ENCODE measurements at regions not wholly inside any gene's neighbourhood (a gene's known extent, or its start where the extent isn't known, plus 50 kb on each side); places are given as distances from the start of the nearest gene placed in this dataset.
A peak's percentile ranks its signal among the peaks of the same experiment; 100 is the strongest.

DNA sequence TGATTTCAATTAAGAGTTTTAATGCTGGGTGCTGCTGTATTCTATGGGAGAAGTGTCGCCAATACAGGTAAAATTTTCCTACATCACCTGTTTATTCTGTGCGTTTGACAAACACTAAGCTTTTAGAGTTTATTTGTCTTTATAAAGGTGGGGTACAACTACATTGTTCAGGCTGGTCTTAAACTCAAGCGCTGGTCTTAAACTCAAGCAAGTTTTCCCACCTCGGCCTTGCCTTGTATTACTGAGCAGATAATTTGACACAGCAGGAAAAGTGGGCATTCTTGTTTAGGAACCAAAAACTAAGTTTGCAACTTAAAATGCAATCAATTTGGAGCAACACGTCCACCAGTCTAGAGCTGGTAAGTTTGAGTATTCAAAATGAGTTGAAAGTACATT is 112.9 kb upstream of the BTN3A2 start:
- no peak for DNase-seq (ENCODE audit: extremely low spot score)
- POLR2A ChIA-PET: interaction anchor here (2.4 to 4.2 kb wide), 5 partner anchors 17 to 95 kb away, joined by 12 to 48 read pairs (median 22); a partner anchor contains a TSS
- CTCF ChIA-PET: no interaction called here
- TF ChIP-seq FOXK2 (IDR thresholded peaks at IDR 0.05) (no peak), CTBP1 (IDR thresholded peaks at IDR 0.05; ENCODE audit: borderline replicate concordance) (no peak), LEF1 (IDR thresholded peaks at IDR 0.05; ENCODE audit: borderline replicate concordance) (no peak), FOXM1 (IDR thresholded peaks at IDR 0.05; ENCODE audit: borderline replicate concordance) (no peak), TARDBP (IDR thresholded peaks at IDR 0.05) (no peak), L3MBTL2 (conservative IDR thresholded peaks at IDR 0.05) (no peak), SP1 (IDR thresholded peaks at IDR 0.05) (no peak), ARNT (IDR thresholded peaks at IDR 0.05) (no peak), SUZ12 (IDR thresholded peaks at IDR 0.05) (no peak), ELF4 (IDR thresholded peaks at IDR 0.05) (no peak), BHLHE40 (IDR thresholded peaks at IDR 0.05; ENCODE audit: borderline replicate concordance) (no peak), HDGF (IDR thresholded peaks at IDR 0.05; ENCODE audit: borderline replicate concordance) (no peak), NFRKB (IDR thresholded peaks at IDR 0.05) (no peak), FOXA1 (IDR thresholded peaks at IDR 0.05) (no peak), ZNF384 (IDR thresholded peaks at IDR 0.05) (no peak)
- TF ChIP-seq, protein P1, sequence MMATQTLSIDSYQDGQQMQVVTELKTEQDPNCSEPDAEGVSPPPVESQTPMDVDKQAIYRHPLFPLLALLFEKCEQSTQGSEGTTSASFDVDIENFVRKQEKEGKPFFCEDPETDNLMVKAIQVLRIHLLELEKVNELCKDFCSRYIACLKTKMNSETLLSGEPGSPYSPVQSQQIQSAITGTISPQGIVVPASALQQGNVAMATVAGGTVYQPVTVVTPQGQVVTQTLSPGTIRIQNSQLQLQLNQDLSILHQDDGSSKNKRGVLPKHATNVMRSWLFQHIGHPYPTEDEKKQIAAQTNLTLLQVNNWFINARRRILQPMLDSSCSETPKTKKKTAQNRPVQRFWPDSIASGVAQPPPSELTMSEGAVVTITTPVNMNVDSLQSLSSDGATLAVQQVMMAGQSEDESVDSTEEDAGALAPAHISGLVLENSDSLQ (IDR thresholded peaks at IDR 0.05): no peak

DNA sequence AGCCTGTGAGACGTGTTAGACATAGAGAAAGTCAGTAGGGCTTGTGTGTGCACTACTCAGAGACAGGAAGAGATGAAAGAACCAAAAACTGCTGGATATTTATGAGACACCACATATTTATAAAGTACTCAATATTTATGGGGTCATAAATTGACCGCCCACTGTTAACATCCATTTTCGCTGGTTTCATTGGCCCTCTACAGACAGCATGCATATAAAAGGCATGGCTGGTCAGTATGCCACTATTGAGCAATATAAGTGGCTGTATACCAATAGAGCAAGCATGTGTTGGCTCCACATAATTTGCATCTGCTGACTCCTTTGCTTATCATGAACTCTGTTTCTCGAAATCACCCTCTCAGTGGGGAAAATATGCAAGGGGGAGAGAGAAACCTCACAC is 110.3 kb upstream of the BTN3A2 start:
- CTCF ChIA-PET: no interaction called here
- POLR2A ChIA-PET: interaction anchor here (0.6 kb wide), 1 partner anchor 9 kb away, joined by 3 read pairs; no protein-coding TSS in a partner anchor
- TF ChIP-seq FOXA1 (IDR thresholded peaks at IDR 0.05): no peak
- no peak for TF ChIP-seq SUZ12 (IDR thresholded peaks at IDR 0.05)
- TF ChIP-seq BHLHE40 (IDR thresholded peaks at IDR 0.05; ENCODE audit: borderline replicate concordance): no peak
- TF ChIP-seq L3MBTL2 (conservative IDR thresholded peaks at IDR 0.05): no peak
- no peak for TF ChIP-seq HDGF (IDR thresholded peaks at IDR 0.05; ENCODE audit: borderline replicate concordance)
- peak; percentile 61 for TF ChIP-seq ARNT (IDR thresholded peaks at IDR 0.05)
- peak; percentile 54; the same call in 1 of the 2 replicates for TF ChIP-seq CTBP1 (IDR thresholded peaks at IDR 0.05; ENCODE audit: borderline replicate concordance)
- no peak for TF ChIP-seq LEF1 (IDR thresholded peaks at IDR 0.05; ENCODE audit: borderline replicate concordance)
- no peak for TF ChIP-seq SP1 (IDR thresholded peaks at IDR 0.05)
- TF ChIP-seq ELF4 (IDR thresholded peaks at IDR 0.05): no peak
- TF ChIP-seq TARDBP (IDR thresholded peaks at IDR 0.05): no peak
- no peak for TF ChIP-seq FOXM1 (IDR thresholded peaks at IDR 0.05; ENCODE audit: borderline replicate concordance)
- TF ChIP-seq ZNF384 (IDR thresholded peaks at IDR 0.05): no peak
- TF ChIP-seq NFRKB (IDR thresholded peaks at IDR 0.05): no peak
- TF ChIP-seq FOXK2 (IDR thresholded peaks at IDR 0.05): no peak
- TF ChIP-seq, protein P1 (IDR thresholded peaks at IDR 0.05): peak; percentile 68
- DNase-seq (ENCODE audit: extremely low spot score): no peak

DNA sequence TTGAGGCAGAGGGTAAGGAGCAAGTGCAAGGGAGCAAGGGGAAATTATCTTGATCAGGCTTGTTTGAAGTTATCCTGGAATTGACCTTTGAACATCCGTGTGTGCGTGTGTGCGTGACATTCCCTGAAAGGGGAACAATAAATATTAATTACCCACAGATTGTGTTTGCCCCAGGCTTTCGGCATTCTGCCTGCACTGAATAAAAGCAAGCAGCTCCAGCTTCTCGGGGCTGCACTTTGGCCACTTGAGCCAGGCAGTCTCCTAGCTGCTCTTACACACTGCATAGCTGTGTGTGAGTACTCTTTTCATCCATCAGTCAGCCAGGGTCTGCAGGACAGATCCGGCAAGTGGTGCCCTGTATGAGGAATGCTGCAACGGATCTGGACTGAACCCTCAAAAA is 107.7 kb upstream of the BTN3A2 start:
- ChIA-PET POLR2A (interaction anchor here (1.4 to 1.6 kb wide), 2 partner anchors 27 to 53 kb away, joined by 3 to 6 read pairs; a partner anchor contains a TSS), CTCF (no interaction called here)
- no peak for DNase-seq (ENCODE audit: extremely low spot score)
- no peak for TF ChIP-seq FOXK2 (IDR thresholded peaks at IDR 0.05)
- TF ChIP-seq SUZ12 (IDR thresholded peaks at IDR 0.05): no peak
- no peak for TF ChIP-seq HDGF (IDR thresholded peaks at IDR 0.05; ENCODE audit: borderline replicate concordance)
- TF ChIP-seq CTBP1 (IDR thresholded peaks at IDR 0.05; ENCODE audit: borderline replicate concordance): no peak
- TF ChIP-seq BHLHE40 (IDR thresholded peaks at IDR 0.05; ENCODE audit: borderline replicate concordance): no peak
- no peak for TF ChIP-seq ARNT (IDR thresholded peaks at IDR 0.05)
- no peak for TF ChIP-seq NFRKB (IDR thresholded peaks at IDR 0.05)

- POLR2A ChIA-PET: interaction anchor here (1.4 to 5.1 kb wide), 2 partner anchors 8 to 54 kb away, joined by 6 to 19 read pairs; a partner anchor contains a TSS
- no peak for TF ChIP-seq L3MBTL2 (conservative IDR thresholded peaks at IDR 0.05)
- CTCF ChIA-PET: interaction anchor here (0.7 kb wide), 1 partner anchor 17 kb away, joined by 3 read pairs; no protein-coding TSS in a partner anchor
- DNase-seq (ENCODE audit: extremely low spot score): no peak
Observed at GRCh38 chr6:26258212-26258977, 106.6 kb upstream of the BTN3A2 start.

GRCh38 chr6:26260110-26260637 is 104.8 kb upstream of the BTN3A2 start:
- ChIA-PET POLR2A (interaction anchor here (0.6 to 5.1 kb wide), 2 partner anchors 10 to 24 kb away, joined by 3 to 19 read pairs; a partner anchor contains a TSS), CTCF (no interaction called here)
- no peak for DNase-seq (ENCODE audit: extremely low spot score)
- no peak for TF ChIP-seq ZNF384 (IDR thresholded peaks at IDR 0.05)
- TF ChIP-seq FOXA1 (IDR thresholded peaks at IDR 0.05): no peak
- TF ChIP-seq TARDBP (IDR thresholded peaks at IDR 0.05): no peak
- TF ChIP-seq ARNT (IDR thresholded peaks at IDR 0.05): no peak
- TF ChIP-seq NFRKB (IDR thresholded peaks at IDR 0.05): no peak
- no peak for TF ChIP-seq L3MBTL2 (conservative IDR thresholded peaks at IDR 0.05)
- no peak for TF ChIP-seq SP1 (IDR thresholded peaks at IDR 0.05)

DNA sequence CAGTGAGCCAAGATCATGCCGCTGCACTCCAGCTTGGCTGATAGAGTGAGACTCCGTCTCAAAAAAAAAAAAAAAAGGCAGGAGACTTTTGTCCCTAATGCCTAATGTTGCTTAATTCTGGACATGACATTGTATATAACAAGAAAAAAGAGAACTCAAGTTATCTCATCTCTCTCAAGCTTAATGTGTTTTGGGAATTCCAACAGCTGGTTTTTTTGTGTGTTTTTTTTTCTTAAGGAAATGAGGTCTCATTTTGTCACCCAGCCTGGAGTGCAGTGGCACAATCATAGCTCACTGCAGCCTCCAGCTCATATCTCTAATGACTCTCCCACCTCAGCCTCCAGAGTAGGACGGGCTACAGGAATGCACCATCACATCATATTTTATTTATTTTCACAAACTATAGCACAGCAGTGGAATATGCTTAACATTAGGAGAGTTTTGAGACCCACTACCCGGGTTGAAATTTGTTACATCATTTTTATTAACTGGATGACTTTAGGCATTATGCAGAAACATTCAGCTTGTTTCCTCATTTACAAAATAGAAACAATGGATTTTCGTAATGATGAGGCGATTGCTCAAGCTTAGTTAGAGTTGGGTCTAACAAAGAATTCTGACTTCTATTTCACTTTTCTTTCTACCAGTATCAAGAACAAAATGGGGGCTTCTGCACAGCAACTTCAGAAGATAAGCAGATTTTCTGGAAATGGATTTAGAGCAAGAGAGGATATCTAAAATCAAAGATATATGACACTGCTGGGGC is 104.1 kb upstream of the BTN3A2 start:
- DNase-seq (ENCODE audit: extremely low spot score): no peak
- ChIA-PET POLR2A (interaction anchor here (0.7 to 5.1 kb wide), 2 partner anchors 10 to 103 kb away, joined by 3 to 19 read pairs; a partner anchor contains a TSS), CTCF (no interaction called here)
- TF ChIP-seq ZNF384 (IDR thresholded peaks at IDR 0.05): no peak
- TF ChIP-seq BHLHE40 (IDR thresholded peaks at IDR 0.05; ENCODE audit: borderline replicate concordance): no peak
- TF ChIP-seq TARDBP (IDR thresholded peaks at IDR 0.05): no peak
- no peak for TF ChIP-seq FOXK2 (IDR thresholded peaks at IDR 0.05)
- TF ChIP-seq L3MBTL2 (conservative IDR thresholded peaks at IDR 0.05): no peak
- no peak for TF ChIP-seq ELF4 (IDR thresholded peaks at IDR 0.05)
- no peak for TF ChIP-seq SUZ12 (IDR thresholded peaks at IDR 0.05)
- no peak for TF ChIP-seq LEF1 (IDR thresholded peaks at IDR 0.05; ENCODE audit: borderline replicate concordance)
- TF ChIP-seq SP1 (IDR thresholded peaks at IDR 0.05): no peak
- no peak for TF ChIP-seq FOXA1 (IDR thresholded peaks at IDR 0.05)
- TF ChIP-seq HDGF (IDR thresholded peaks at IDR 0.05; ENCODE audit: borderline replicate concordance): no peak
- no peak for TF ChIP-seq NFRKB (IDR thresholded peaks at IDR 0.05)
- no peak for TF ChIP-seq FOXM1 (IDR thresholded peaks at IDR 0.05; ENCODE audit: borderline replicate concordance)
- TF ChIP-seq ARNT (IDR thresholded peaks at IDR 0.05): no peak
- TF ChIP-seq, protein P1 (IDR thresholded peaks at IDR 0.05): no peak
- no peak for TF ChIP-seq CTBP1 (IDR thresholded peaks at IDR 0.05; ENCODE audit: borderline replicate concordance)

Measured in HEK293T (cell line).